ENCODE measurements at regions not wholly inside any gene's neighbourhood (a gene's known extent, or its start where the extent isn't known, plus 50 kb on each side); places are given as distances from the start of the nearest gene placed in this dataset.

- no peak for TF ChIP-seq CTCF (IDR thresholded peaks at IDR 0.05)
- no peak for TF ChIP-seq POLR2A (IDR thresholded peaks at IDR 0.05)
Observed at GRCh38 chr3:66912306-66912705, 85.8 kb upstream of the KBTBD8 start.

All from transverse colon (tissue), 3 donors.